Ascending aorta (tissue), 2 donors: ENCODE measurements at regions not wholly inside any gene's neighbourhood (a gene's known extent, or its start where the extent isn't known, plus 50 kb on each side); places are given as distances from the start of the nearest gene placed in this dataset.
"Not testable (repeated sequence)": the region's sequence is repeated elsewhere in the genome, so short reads cannot be mapped to it uniquely, and the experiment has no call there.

ENCODE experiments used
- DNase-seq, 2 donors: peaks; one replicate each; pipeline ENCODE4 v3.0.0-alpha.2; 2019; ENCODE audit warnings: low spot score in 2 of 2
- H3K27ac ChIP-seq, 2 donors: fragments of 200-600 bp; sonication (generic); one replicate each; pipeline ENCODE4 v1.5.1; 2016 to 2017; ENCODE audit warnings: mild to moderate bottlenecking in 1 of 2
- H3K27me3 ChIP-seq: fragments of 200-600 bp; sonication (generic); one replicate; pipeline ENCODE4 v1.5.1; 2017
- H3K36me3 ChIP-seq, 2 donors: fragments of 200-600 bp; sonication (generic); one replicate each; pipeline ENCODE4 v1.5.1; 2016
- H3K4me1 ChIP-seq, 2 donors: fragments of 200-600 bp; sonication (generic); one replicate each; pipeline ENCODE4 v1.5.1; 2016 to 2017; ENCODE audit warnings: mild to moderate bottlenecking in 1 of 2
- H3K4me3 ChIP-seq, 2 donors: fragments of 200-600 bp; sonication (generic); one replicate each; pipeline ENCODE4 v1.5.1; 2016 to 2017; ENCODE audit warnings: mild to moderate bottlenecking in 1 of 2
- H3K9me3 ChIP-seq, 2 donors: fragments of 200-600 bp; sonication (generic); one replicate each; pipeline ENCODE4 v1.5.1; 2016
- CTCF ChIP-seq, 3 experiments: fragments of 200-600 bp in 2 of 3; fragments of 450-650 bp in 1 of 3; sonication (generic) in 2 of 3; IDR thresholded peaks; one replicate each; pipeline ENCODE4 v1.5.1; 2016 to 2019; ENCODE audit warnings: antibody characterized with exemption in 3 of 3, mild to moderate bottlenecking in 1 of 3, moderate library complexity in 1 of 3
- intact Hi-C: fragments of 100-400 bp; cut with DNase I; formaldehyde crosslinking; loops from one replicate; pipeline ENCODE4 v1.15.1; 2023

- Histone ChIP-seq H3K27me3 (no peaks in the 10 kb centered on the region), H3K4me3 (no peak overlapping the region), H3K27ac (no peak overlapping the region), H3K36me3 (no peaks in the 10 kb centered on the region), H3K4me1 (no peaks in the 10 kb centered on the region), H3K9me3 (no peaks in the 10 kb centered on the region)
- DNase-seq = no peak
- TF ChIP-seq CTCF (IDR thresholded peaks at IDR 0.05) = no peak
- intact Hi-C loops = no loop called here
These were observed 224.2 kb upstream of the RUNX1 start for GRCh38 chr21:35273333-35273732.

GRCh38 chr21:35271344-35272118, 222.4 kb upstream of the RUNX1 start:
- H3K4me3 ChIP-seq, H3K27ac ChIP-seq, H3K27me3 ChIP-seq, H3K9me3 ChIP-seq, H3K36me3 ChIP-seq, H3K4me1 ChIP-seq, intact Hi-C loops, DNase-seq: not testable (repeated sequence)

GRCh38 chr21:35268817-35269216, 219.7 kb upstream of the RUNX1 start:
- H3K4me1 ChIP-seq = no peaks in the 10 kb centered on the region
- no peak overlapping the region for H3K4me3 ChIP-seq
- H3K27me3 ChIP-seq = no peaks in the 10 kb centered on the region
- H3K27ac ChIP-seq = no peak overlapping the region
- H3K36me3 ChIP-seq = no peaks in the 10 kb centered on the region
- H3K9me3 ChIP-seq = no peaks in the 10 kb centered on the region
- intact Hi-C loops = no loop called here
- no peak for DNase-seq
- TF ChIP-seq CTCF (IDR thresholded peaks at IDR 0.05) = no peak

GRCh38 chr21:35268261-35268660, 219.2 kb upstream of the RUNX1 start:
- no peaks in the 10 kb centered on the region for H3K9me3 ChIP-seq
- TF ChIP-seq CTCF (IDR thresholded peaks at IDR 0.05) = no peak
- no peaks in the 10 kb centered on the region for H3K27me3 ChIP-seq
- H3K27ac ChIP-seq = no peak overlapping the region
- no peak for DNase-seq
- H3K4me1 ChIP-seq = no peaks in the 10 kb centered on the region
- H3K36me3 ChIP-seq = no peaks in the 10 kb centered on the region
- intact Hi-C loops = no loop called here
- no peak overlapping the region for H3K4me3 ChIP-seq

GRCh38 chr21:35266546-35266945, 217.4 kb upstream of the RUNX1 start:
- Histone ChIP-seq H3K4me3 (no peak overlapping the region), H3K4me1 (no peaks in the 10 kb centered on the region), H3K36me3 (no peaks in the 10 kb centered on the region), H3K27me3 (no peaks in the 10 kb centered on the region), H3K9me3 (no peaks in the 10 kb centered on the region), H3K27ac (no peak overlapping the region)
- intact Hi-C loops = no loop called here
- DNase-seq = no peak
- no peak for TF ChIP-seq CTCF (IDR thresholded peaks at IDR 0.05)

- Histone ChIP-seq H3K9me3 (no peaks in the 10 kb centered on the region), H3K4me3 (no peak overlapping the region), H3K27me3 (no peaks in the 10 kb centered on the region), H3K27ac (no peak overlapping the region), H3K36me3 (no peaks in the 10 kb centered on the region), H3K4me1 (no peaks in the 10 kb centered on the region)
- intact Hi-C loops = no loop called here
- DNase-seq = no peak
- no peak for TF ChIP-seq CTCF (IDR thresholded peaks at IDR 0.05)
These were observed 216.2 kb upstream of the RUNX1 start for GRCh38 chr21:35265170-35265877.
